ENCODE measurements at regions not wholly inside any gene's neighbourhood (a gene's known extent, or its start where the extent isn't known, plus 50 kb on each side); places are given as distances from the start of the nearest gene placed in this dataset.
"Not testable (repeated sequence)": the region's sequence is repeated elsewhere in the genome, so short reads cannot be mapped to it uniquely, and the experiment has no call there.

- H3K18ac ChIP-seq (ENCODE audit: low read depth in 1 of 2, low read length in 2 of 2); H2BK5ac ChIP-seq (ENCODE audit: low read depth, low read length, poor library complexity, severe bottlenecking); H3K36me3 ChIP-seq (ENCODE audit: control insufficient read depth in 1 of 2, insufficient read depth in 2 of 2, low read depth in 1 of 2, low read length in 2 of 2); DNase-seq; H2BK12ac ChIP-seq (ENCODE audit: low read length in 2 of 2); H3K4me3 ChIP-seq (ENCODE audit: insufficient read depth in 1 of 2, low read depth in 1 of 2, low read length in 2 of 2); H2AFZ ChIP-seq (ENCODE audit: low read depth, low read length); H4K8ac ChIP-seq (ENCODE audit: low read length); H3K9ac ChIP-seq (ENCODE audit: low read length); H3K4me2 ChIP-seq (ENCODE audit: low read length, poor library complexity, severe bottlenecking); H4K91ac ChIP-seq (ENCODE audit: low read length); H3K79me1 ChIP-seq (replicated peaks; ENCODE audit: low read length, poor library complexity, severe bottlenecking); H3K27ac ChIP-seq (ENCODE audit: low read length, poor library complexity, severe bottlenecking); H2BK15ac ChIP-seq (ENCODE audit: low read depth, poor library complexity, severe bottlenecking); H3K9me3 ChIP-seq (ENCODE audit: control insufficient read depth, low read length); H2BK120ac ChIP-seq (ENCODE audit: low read depth, low read length); H3K14ac ChIP-seq (ENCODE audit: low read length in 2 of 2); H3K4ac ChIP-seq (ENCODE audit: low read depth in 1 of 2, low read length in 2 of 2); H3K23ac ChIP-seq (ENCODE audit: low read length in 2 of 2); H3K4me1 ChIP-seq (ENCODE audit: control insufficient read depth, insufficient read depth, low read depth, low read length); H2AK5ac ChIP-seq (ENCODE audit: low read length, severe bottlenecking); H3K27me3 ChIP-seq (ENCODE audit: control insufficient read depth in 1 of 2, insufficient read depth in 1 of 2, low read length in 2 of 2): not testable (repeated sequence)
- WGBS: 97% methylated on average over 24 of the region's 44 CpGs
Measured at GRCh38 chr2:47690706-47691325, 92.1 kb upstream of the MSH6 start.

- H3K9ac ChIP-seq (ENCODE audit: low read length): no peak overlapping the region
- no peak for DNase-seq
- no peak overlapping the region for H4K8ac ChIP-seq (ENCODE audit: low read length)
- H3K23ac ChIP-seq (ENCODE audit: low read length in 2 of 2): peak overlapping the region in 1 of 2 experiments; percentile 35
- no peak overlapping the region for H3K4me2 ChIP-seq (ENCODE audit: low read length, poor library complexity, severe bottlenecking)
- no peaks in the 10 kb centered on the region for H3K79me1 ChIP-seq (replicated peaks; ENCODE audit: low read length, poor library complexity, severe bottlenecking)
- peak overlapping the region in 1 of 2 experiments; percentile 48 for H3K14ac ChIP-seq (ENCODE audit: low read length in 2 of 2)
- 86% methylated on average over 2 of the region's 2 CpGs for WGBS
- H3K36me3 ChIP-seq (ENCODE audit: control insufficient read depth in 1 of 2, insufficient read depth in 2 of 2, low read depth in 1 of 2, low read length in 2 of 2): no peaks in the 10 kb centered on the region
- H3K4ac ChIP-seq (ENCODE audit: low read depth in 1 of 2, low read length in 2 of 2): no peak overlapping the region
- no peaks in the 10 kb centered on the region for H3K9me3 ChIP-seq (ENCODE audit: control insufficient read depth, low read length)
- peaks cover 0 to 5% of the 10 kb centered on the region in 2 experiments for H3K27me3 ChIP-seq (ENCODE audit: control insufficient read depth in 1 of 2, insufficient read depth in 1 of 2, low read length in 2 of 2)
- no peak overlapping the region for H3K4me3 ChIP-seq (ENCODE audit: insufficient read depth in 1 of 2, low read depth in 1 of 2, low read length in 2 of 2)
- no peak overlapping the region for H4K91ac ChIP-seq (ENCODE audit: low read length)
- H2BK120ac ChIP-seq (ENCODE audit: low read depth, low read length): no peak overlapping the region
- H2AFZ ChIP-seq (ENCODE audit: low read depth, low read length): no peak overlapping the region
- H3K27ac ChIP-seq (ENCODE audit: low read length, poor library complexity, severe bottlenecking): no peak overlapping the region
- no peak overlapping the region for H3K18ac ChIP-seq (ENCODE audit: low read depth in 1 of 2, low read length in 2 of 2)
- H2BK5ac ChIP-seq (ENCODE audit: low read depth, low read length, poor library complexity, severe bottlenecking): no peak overlapping the region
- no peak overlapping the region for H2BK15ac ChIP-seq (ENCODE audit: low read depth, poor library complexity, severe bottlenecking)
- H2AK5ac ChIP-seq (ENCODE audit: low read length, severe bottlenecking): no peak overlapping the region
- peaks cover 1% of the 10 kb centered on the region for H3K4me1 ChIP-seq (ENCODE audit: control insufficient read depth, insufficient read depth, low read depth, low read length)
- H2BK12ac ChIP-seq (ENCODE audit: low read length in 2 of 2): no peak overlapping the region
Measured at GRCh38 chr2:47690132-47690531, 92.8 kb upstream of the MSH6 start.

- DNase-seq; H3K18ac ChIP-seq (ENCODE audit: low read depth in 1 of 2, low read length in 2 of 2); H3K36me3 ChIP-seq (ENCODE audit: control insufficient read depth in 1 of 2, insufficient read depth in 2 of 2, low read depth in 1 of 2, low read length in 2 of 2); H3K4me1 ChIP-seq (ENCODE audit: control insufficient read depth, insufficient read depth, low read depth, low read length); H3K4me3 ChIP-seq (ENCODE audit: insufficient read depth in 1 of 2, low read depth in 1 of 2, low read length in 2 of 2); H3K14ac ChIP-seq (ENCODE audit: low read length in 2 of 2); H2BK120ac ChIP-seq (ENCODE audit: low read depth, low read length); H2BK15ac ChIP-seq (ENCODE audit: low read depth, poor library complexity, severe bottlenecking); H3K9ac ChIP-seq (ENCODE audit: low read length); H4K8ac ChIP-seq (ENCODE audit: low read length); H3K79me1 ChIP-seq (replicated peaks; ENCODE audit: low read length, poor library complexity, severe bottlenecking); H2BK5ac ChIP-seq (ENCODE audit: low read depth, low read length, poor library complexity, severe bottlenecking); H3K23ac ChIP-seq (ENCODE audit: low read length in 2 of 2); H2BK12ac ChIP-seq (ENCODE audit: low read length in 2 of 2); H3K4ac ChIP-seq (ENCODE audit: low read depth in 1 of 2, low read length in 2 of 2); H3K27ac ChIP-seq (ENCODE audit: low read length, poor library complexity, severe bottlenecking); H3K27me3 ChIP-seq (ENCODE audit: control insufficient read depth in 1 of 2, insufficient read depth in 1 of 2, low read length in 2 of 2); H2AFZ ChIP-seq (ENCODE audit: low read depth, low read length); H4K91ac ChIP-seq (ENCODE audit: low read length); H3K4me2 ChIP-seq (ENCODE audit: low read length, poor library complexity, severe bottlenecking); H3K9me3 ChIP-seq (ENCODE audit: control insufficient read depth, low read length); H2AK5ac ChIP-seq (ENCODE audit: low read length, severe bottlenecking): not testable (repeated sequence)
- 82% methylated on average over 2 of the region's 4 CpGs for WGBS
Measured at GRCh38 chr2:47689118-47689517, 93.8 kb upstream of the MSH6 start.

DNA sequence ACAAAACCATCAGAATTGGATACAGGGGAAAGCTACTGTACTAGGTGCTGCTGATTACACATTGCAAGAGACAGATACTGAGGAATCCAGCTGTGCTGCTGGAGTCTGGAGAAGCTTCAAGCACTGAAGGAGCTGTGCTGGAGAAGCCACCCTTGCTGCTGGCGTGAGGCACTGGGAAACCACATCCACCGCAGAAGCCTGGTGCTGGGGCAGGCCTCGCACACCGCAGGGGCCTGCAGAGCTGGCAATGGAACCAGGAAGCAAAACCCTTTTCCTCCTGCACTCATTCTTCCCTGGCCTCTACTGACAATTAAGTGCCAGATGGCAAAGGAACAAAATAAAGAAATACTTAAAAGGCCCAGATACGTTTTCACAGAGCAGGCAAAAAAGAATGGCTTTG lies 94.4 kb upstream of the MSH6 start:
- H3K4ac ChIP-seq (ENCODE audit: low read depth in 1 of 2, low read length in 2 of 2): no peak overlapping the region
- DNase-seq: no peak
- H2AK5ac ChIP-seq (ENCODE audit: low read length, severe bottlenecking): no peak overlapping the region
- H3K4me1 ChIP-seq (ENCODE audit: control insufficient read depth, insufficient read depth, low read depth, low read length): peaks cover 1% of the 10 kb centered on the region
- no peak overlapping the region for H3K23ac ChIP-seq (ENCODE audit: low read length in 2 of 2)
- no peaks in the 10 kb centered on the region for H3K27me3 ChIP-seq (ENCODE audit: control insufficient read depth in 1 of 2, insufficient read depth in 1 of 2, low read length in 2 of 2)
- no peaks in the 10 kb centered on the region for H3K36me3 ChIP-seq (ENCODE audit: control insufficient read depth in 1 of 2, insufficient read depth in 2 of 2, low read depth in 1 of 2, low read length in 2 of 2)
- H2BK15ac ChIP-seq (ENCODE audit: low read depth, poor library complexity, severe bottlenecking): no peak overlapping the region
- H4K8ac ChIP-seq (ENCODE audit: low read length): no peak overlapping the region
- H4K91ac ChIP-seq (ENCODE audit: low read length): no peak overlapping the region
- H3K18ac ChIP-seq (ENCODE audit: low read depth in 1 of 2, low read length in 2 of 2): no peak overlapping the region
- no peak overlapping the region for H3K27ac ChIP-seq (ENCODE audit: low read length, poor library complexity, severe bottlenecking)
- no peak overlapping the region for H3K9ac ChIP-seq (ENCODE audit: low read length)
- no peak overlapping the region for H2BK5ac ChIP-seq (ENCODE audit: low read depth, low read length, poor library complexity, severe bottlenecking)
- no peaks in the 10 kb centered on the region for H3K9me3 ChIP-seq (ENCODE audit: control insufficient read depth, low read length)
- H3K79me1 ChIP-seq (replicated peaks; ENCODE audit: low read length, poor library complexity, severe bottlenecking): no peaks in the 10 kb centered on the region
- no peak overlapping the region for H2BK120ac ChIP-seq (ENCODE audit: low read depth, low read length)
- H3K4me2 ChIP-seq (ENCODE audit: low read length, poor library complexity, severe bottlenecking): no peak overlapping the region
- 90% methylated on average over 5 of the region's 5 CpGs for WGBS
- no peak overlapping the region for H2AFZ ChIP-seq (ENCODE audit: low read depth, low read length)
- no peak overlapping the region for H3K4me3 ChIP-seq (ENCODE audit: insufficient read depth in 1 of 2, low read depth in 1 of 2, low read length in 2 of 2)
- no peak overlapping the region for H2BK12ac ChIP-seq (ENCODE audit: low read length in 2 of 2)
- peak overlapping the region in 1 of 2 experiments; percentile 26 for H3K14ac ChIP-seq (ENCODE audit: low read length in 2 of 2)
